ENCODE measurements at regions not wholly inside any gene's neighbourhood (a gene's known extent, or its start where the extent isn't known, plus 50 kb on each side); places are given as distances from the start of the nearest gene placed in this dataset.

- Histone ChIP-seq H2AFZ (replicated peaks; ENCODE audit: low read length, poor library complexity) (no peak overlapping the region), H3K9ac (ENCODE audit: low read depth, low read length) (no peak overlapping the region), H3K14ac (replicated peaks; ENCODE audit: low read depth, low read length) (no peak overlapping the region), H2AK9ac (replicated peaks; ENCODE audit: low read depth, low read length, poor library complexity) (no peak overlapping the region), H3K9me1 (ENCODE audit: insufficient read depth, low read length) (no peaks in the 10 kb centered on the region), H3K9me3 (ENCODE audit: control insufficient read depth, insufficient read depth, low read length) (no peaks in the 10 kb centered on the region), H4K91ac (ENCODE audit: insufficient read depth, low read depth, low read length) (no peak overlapping the region), H4K5ac (ENCODE audit: low read depth, low read length) (no peak overlapping the region), H3K36me3 (ENCODE audit: control insufficient read depth, insufficient read depth, low read length) (no peaks in the 10 kb centered on the region), H3K4me1 (ENCODE audit: control insufficient read depth, insufficient read depth, low read length) (no peaks in the 10 kb centered on the region), H2BK5ac (ENCODE audit: low read depth, low read length, poor library complexity, severe bottlenecking) (no peak overlapping the region), H3K79me1 (ENCODE audit: low read depth in 1 of 2, low read length in 2 of 2) (no peaks in the 10 kb centered on the region), H3K27ac (ENCODE audit: insufficient read depth, low read length) (no peak overlapping the region), H2BK15ac (ENCODE audit: low read depth, low read length) (no peak overlapping the region), H3K4me3 (ENCODE audit: insufficient read depth, low read depth, low read length) (no peak overlapping the region), H3K4ac (ENCODE audit: low read depth, low read length) (no peak overlapping the region), H2BK20ac (ENCODE audit: low read depth, low read length) (no peak overlapping the region), H4K20me1 (ENCODE audit: insufficient read depth, low read length) (no peaks in the 10 kb centered on the region), H3K23ac (ENCODE audit: low read depth, low read length) (no peak overlapping the region), H3K27me3 (ENCODE audit: control insufficient read depth, insufficient read depth, low read length) (no peaks in the 10 kb centered on the region), H3K18ac (ENCODE audit: low read depth, low read length) (no peak overlapping the region), H2BK120ac (ENCODE audit: low read depth, low read length) (no peak overlapping the region), H4K8ac (ENCODE audit: low read depth in 2 of 2, low read length in 2 of 2) (no peak overlapping the region), H3K56ac (ENCODE audit: extremely low read depth, insufficient read depth, low read length) (no peak overlapping the region), H3K4me2 (ENCODE audit: low read depth, low read length) (no peak overlapping the region), H2AK5ac (ENCODE audit: low read depth, low read length) (no peak overlapping the region)
- DNase-seq: no peak
- no peak for TF ChIP-seq MAZ (IDR thresholded peaks at IDR 0.05; ENCODE audit: borderline replicate concordance, low read depth, low read length)
- TF ChIP-seq CEBPB (IDR thresholded peaks at IDR 0.05; ENCODE audit: low read depth, low read length): no peak
- TF ChIP-seq FOS (IDR thresholded peaks at IDR 0.05; ENCODE audit: low read depth, low read length): no peak
- TF ChIP-seq USF2 (IDR thresholded peaks at IDR 0.05; ENCODE audit: low read depth, low read length): no peak
- no peak for TF ChIP-seq CHD1 (IDR thresholded peaks at IDR 0.05; ENCODE audit: low read depth, low read length)
- TF ChIP-seq CTCF (conservative IDR thresholded peaks at IDR 0.05; ENCODE audit: low read depth, low read length): no peak
- no peak for TF ChIP-seq MAFK (IDR thresholded peaks at IDR 0.05; ENCODE audit: low read depth, low read length)
- TF ChIP-seq MXI1 (IDR thresholded peaks at IDR 0.05; ENCODE audit: borderline replicate concordance, low read depth, low read length): no peak
- no peak for TF ChIP-seq POLR2A (IDR thresholded peaks at IDR 0.05; ENCODE audit: low read depth, low read length)
- TF ChIP-seq BHLHE40 (IDR thresholded peaks at IDR 0.05; ENCODE audit: low read depth, low read length): no peak
- CTCF ChIA-PET: no interaction called here
- BruUV-seq (replicated peaks): no TSS peak
- in situ Hi-C loops (cut with MboI; ENCODE audit: low sequenced_read_pairs) (no loop called here), intact Hi-C loops (cut with micrococcal nuclease) (no loop called here), dilution Hi-C loops (cut with HindIII; ENCODE audit: low sequenced_read_pairs, unreplicated experiment) (no loop called here)
- ATAC-seq (ENCODE audit: low read depth): no peak
- POLR2A ChIA-PET (ENCODE audit: unreplicated experiment): no interaction called here
Measured at GRCh38 chr9:27963836-27964235, 390.6 kb upstream of the C9orf72 start.
